ENCODE measurements at regions not wholly inside any gene's neighbourhood (a gene's known extent, or its start where the extent isn't known, plus 50 kb on each side); places are given as distances from the start of the nearest gene placed in this dataset.

DNA sequence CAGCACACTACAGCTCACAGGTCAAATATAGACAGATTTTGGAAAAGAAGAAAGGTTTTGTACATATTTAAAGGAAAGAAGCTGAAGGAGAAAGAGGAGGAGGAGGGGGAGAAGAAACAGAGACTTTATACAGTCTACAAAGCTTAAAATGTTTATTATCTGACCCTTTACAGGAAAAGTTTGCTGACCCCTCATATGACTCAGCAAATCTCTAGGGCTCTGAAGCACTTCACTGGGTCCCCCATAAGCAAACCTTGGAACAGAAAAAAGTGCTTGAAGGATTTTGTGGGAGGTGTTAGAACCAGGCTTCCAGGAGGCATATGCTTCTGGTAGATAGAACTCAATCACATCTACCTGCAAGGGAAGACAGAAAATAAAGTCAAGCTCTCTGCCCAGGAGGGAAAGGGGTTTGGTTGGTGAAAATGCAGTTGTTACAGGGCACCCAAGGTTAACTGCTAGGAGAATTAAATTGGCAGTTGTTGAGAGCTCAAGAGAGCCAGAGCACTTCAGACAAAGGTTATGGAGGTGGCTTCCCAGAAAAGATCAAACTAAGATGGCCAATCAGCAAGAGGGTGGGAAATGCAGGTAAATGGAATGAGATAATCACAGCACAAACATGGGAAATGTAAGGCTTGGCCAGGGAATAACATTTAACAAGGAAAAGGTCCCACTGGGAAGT lies 207.4 kb upstream of the SGK1 start:
- DNase-seq (ENCODE audit: low read depth in 2 of 2): no peak

DNA sequence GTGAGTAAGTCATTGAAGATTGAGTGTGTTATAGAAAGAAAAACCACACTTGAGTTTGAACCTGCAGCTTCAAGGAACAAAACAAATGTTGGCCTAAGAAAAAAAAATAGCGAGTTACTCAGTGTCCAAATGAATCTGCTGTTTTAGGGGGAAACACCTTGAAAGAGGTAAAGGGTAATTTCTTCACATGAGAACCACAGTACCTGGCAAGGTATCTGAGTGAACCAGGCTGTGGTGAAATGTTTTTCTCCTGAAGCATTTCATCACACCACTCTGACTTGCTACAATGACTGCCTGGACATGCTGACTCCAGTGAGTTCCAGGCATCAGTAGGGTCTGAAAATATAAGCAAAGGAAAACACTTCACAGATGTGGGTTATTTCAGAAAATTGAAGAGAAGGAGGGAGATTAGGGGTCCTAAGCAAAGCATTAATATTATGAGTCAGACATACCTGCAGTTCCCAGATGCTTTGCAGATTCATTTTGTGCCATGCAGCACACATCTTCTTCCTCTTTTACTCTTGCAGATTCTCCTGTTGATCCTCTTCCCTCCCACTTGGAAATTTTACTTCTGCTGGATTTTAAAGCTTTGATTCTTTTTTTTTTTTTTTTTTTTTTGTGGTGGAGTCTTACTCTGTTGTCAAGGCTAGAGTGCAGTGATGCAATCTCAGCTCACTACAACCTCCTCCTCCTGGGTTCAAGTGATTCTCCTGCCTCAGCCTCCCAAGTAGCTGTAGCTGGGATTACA lies 206.2 kb upstream of the SGK1 start:
- DNase-seq (ENCODE audit: low read depth in 2 of 2): no peak

DNA sequence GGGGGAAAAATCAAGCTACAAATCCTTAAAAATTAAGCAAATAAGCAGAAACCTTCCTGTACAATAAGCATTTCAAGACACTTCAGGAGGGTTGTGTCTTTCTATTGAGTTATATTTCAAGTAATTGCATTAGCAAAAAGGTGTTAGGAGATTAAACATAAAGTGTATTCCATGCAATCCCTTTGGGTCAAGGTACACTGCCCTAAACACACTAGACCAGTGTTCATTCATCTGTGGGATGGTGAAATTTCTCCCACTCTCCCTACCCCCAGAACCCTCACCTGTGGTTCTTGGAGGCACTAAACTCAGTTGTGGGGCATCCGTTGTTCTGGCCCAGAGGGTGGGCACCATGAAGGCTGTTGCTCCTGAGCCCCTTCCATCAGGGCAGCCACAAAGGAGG lies 205.1 kb upstream of the SGK1 start:
- DNase-seq (ENCODE audit: low read depth in 2 of 2): no peak

DNA sequence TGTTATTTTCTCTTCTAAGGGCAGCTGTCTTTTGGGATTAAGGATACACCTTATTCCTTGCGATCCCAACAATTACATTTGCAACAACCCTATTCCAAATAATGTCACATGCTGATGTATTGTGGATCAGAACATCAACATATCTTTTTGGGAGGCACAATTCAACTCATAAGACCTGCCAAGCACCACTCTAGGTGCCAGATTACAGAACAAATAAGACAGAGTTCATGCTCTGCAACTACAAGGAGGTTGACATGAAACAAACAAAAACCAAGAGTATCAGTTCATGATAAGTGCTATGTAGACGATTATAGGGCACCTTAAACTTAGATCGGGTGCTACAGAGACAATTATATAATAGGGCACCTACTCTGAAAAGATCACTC lies 203.2 kb upstream of the SGK1 start:
- no peak for DNase-seq (ENCODE audit: low read depth in 2 of 2)

DNA sequence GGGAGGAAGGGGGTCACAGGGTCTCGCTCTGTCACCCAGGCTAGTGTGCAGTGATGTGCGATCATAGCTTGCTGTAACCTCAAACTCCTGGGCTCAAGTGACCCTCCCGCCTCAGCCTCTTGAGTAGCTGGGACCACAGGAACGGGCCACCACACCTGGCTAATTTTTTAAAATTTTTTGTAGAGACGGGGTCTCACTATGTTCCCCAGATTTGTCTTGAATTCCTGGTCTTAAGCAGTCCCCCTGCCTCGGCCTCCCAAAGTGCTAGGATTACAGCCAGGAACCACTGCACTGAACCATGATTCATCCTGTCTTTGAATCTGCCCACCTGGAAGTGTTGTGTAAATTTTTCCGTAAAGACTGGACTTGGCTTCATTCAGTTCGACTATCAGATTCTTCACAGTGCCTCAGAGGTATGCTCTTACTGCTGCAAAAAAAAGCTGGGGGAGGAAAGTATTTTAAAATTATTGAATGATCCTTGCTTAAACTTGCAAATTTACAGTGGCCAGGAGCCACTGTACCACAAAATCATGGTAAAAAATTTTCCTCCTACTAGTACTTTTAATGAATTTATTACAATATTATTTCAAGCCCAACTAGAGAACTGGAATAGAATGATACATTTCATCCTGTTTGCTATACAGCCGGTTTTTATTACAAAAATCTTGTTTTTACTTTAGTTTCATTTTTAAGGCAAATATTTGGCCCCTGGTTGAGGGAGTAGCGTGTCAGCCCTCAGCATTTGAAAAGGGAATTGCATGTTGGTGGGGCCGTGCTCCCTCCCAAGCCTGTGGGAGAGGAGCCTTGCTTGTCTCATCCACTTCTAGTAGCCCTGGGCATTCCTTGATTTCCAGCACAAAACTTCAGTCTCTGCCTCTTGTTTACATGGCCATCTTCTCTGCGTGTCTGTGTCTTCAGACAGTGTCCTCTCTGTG lies 202.5 kb upstream of the SGK1 start:
- DNase-seq (ENCODE audit: low read depth in 2 of 2): no peak

DNA sequence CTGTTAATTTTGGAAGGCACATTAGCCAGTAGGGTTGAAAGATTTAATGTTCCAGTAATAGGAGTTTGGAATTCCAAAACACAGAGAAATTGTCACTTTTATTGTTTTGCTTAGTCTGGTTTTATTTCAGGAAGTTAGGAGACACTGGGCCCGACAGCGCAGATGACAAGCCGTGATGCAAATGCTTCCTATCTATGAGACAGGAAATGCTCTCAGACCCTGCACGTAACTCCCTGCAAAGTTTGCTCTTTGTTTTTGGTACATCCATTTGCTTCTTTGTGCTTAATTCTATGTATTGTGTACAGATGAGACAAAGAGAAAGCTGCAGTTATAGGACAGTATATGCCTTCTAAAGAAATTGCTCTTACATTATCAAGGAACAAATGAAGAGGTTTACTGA lies 201.6 kb upstream of the SGK1 start:
- DNase-seq (ENCODE audit: low read depth in 2 of 2): no peak

DNA sequence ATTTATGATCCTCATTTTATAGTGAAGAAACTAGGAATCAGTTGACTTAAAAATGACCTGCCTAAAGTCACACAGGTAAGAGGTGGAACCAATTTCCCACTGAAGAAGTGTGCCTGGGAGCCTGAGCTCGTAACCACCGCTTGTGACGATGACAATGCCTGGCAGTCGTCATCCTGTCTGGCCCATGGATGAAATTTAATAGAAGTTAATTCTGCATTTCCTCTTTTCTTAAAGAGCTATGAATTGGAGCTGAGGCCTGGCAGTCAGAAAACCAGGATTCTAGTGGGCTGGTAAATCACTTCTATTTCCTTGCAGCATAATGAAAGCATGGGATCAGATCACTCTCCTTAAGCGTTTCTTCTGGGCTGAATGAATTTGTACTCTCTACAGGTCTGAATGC lies 200.0 kb upstream of the SGK1 start:
- no peak for DNase-seq (ENCODE audit: low read depth in 2 of 2)

DNA sequence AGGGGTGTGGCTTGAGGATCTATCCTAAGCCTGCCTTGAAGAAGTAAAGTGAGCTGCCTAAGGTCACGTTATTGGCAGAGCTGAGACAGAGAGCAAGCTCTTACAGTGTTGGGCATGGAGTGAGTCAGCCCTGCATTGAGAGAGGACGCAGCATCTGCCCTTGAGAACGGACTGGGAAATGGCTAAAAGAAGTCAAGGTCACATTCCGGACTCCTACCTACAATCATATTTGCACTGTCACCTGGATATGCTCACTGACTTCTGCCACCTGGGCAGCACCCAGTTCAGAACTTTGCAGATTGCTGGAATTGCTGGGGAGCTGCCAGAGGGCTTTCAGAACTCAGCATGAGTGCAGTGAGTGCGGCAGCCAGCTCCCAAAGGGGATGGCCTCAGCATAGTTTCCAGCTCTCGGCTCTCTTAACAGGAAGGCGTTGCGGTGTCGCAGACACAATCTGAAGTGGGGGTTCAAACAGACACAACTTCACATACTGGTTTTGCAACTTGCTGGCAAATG lies 199.3 kb upstream of the SGK1 start:
- DNase-seq (ENCODE audit: low read depth in 2 of 2): no peak

DNA sequence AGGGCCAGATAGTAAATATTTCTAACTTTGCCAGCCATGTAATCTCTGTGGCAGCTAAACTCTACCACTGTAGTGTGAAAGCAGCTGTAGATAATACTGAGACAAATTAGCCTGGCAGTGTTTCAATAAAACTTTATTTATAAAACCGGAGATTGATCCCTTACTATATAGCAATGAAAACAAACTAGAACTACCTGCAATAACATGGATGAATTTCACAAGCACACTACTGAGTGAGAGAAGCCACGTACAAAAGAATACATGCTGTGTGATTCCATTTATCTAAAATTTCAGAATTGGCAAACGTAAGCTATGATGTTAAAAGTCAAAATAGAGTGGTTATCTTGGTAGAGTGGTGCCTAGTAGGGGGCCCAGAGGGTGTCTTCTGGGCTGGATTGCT lies 198.7 kb upstream of the SGK1 start:
- no peak for DNase-seq (ENCODE audit: low read depth in 2 of 2)

DNA sequence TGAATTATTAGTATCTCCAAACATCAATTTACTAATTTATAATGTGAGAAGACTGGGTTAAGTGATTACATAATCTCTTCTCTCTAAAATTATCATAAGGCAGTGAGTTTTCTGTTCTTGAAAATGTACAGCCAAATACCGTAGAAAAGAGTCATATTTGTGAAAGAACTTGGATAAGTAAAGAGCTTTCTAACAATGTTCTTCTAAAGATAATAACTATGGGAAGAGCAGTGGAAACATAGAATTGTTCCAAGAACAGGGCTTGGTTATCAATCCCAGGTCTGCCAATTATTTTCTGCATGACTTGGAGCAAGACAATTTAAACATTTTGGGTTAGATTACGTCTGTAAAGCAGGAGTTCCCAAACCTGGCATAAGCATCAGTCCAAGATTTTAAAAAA lies 198.1 kb upstream of the SGK1 start:
- DNase-seq (ENCODE audit: low read depth in 2 of 2): no peak

DNA sequence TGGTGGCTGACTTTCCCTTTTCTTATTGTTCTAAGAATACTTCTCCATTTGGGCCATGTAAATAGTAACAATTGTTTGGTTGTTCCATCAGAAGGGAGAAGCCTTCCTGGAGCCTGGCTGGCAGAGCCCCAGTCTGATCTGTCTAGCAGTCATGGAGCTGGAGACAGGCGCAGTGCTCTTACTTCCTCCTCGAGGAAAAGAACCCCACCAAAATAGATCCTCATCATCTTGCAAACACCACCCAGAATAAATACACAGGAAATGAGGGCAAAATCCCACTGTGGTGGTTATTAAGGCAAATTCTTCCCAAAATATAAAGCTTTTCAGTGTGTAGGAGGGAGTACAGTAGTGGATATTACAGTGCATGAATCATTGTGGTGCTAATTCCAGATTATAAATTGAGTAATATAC lies 195.1 kb upstream of the SGK1 start:
- DNase-seq (ENCODE audit: low read depth in 2 of 2): no peak

DNA sequence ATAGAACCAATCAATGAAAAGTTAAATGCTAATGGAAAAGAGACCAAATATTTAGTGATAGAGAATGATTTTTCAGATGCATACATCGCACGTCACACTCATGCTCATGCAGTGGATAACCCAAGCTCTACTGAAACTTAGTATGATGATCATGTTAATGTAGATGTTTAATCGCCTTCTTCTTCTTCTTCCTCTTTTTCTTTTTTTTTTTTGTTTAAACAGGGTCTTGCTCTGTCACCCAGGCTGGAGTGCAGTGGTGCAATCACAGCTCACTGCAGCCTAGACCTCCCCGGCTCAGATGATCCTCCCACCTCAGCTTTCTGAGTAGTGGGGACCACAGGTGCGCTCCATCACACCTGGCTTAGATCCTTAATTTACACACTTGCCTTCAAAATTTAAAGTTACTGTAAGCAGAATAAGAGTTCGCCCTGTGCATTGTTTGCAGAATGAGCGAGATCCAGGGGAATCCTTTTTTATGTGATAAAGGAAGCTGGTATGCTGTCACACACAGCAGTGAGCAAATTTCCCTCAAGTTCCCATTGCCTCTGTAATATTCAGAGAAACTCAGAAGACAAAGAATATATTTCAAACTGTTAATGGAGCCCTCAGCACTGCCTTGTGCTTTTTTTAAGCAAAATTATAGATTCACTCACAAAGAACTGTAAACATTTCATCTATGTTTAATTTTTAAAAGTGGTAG lies 194.2 kb upstream of the SGK1 start:
- no peak for DNase-seq (ENCODE audit: low read depth in 2 of 2)

DNA sequence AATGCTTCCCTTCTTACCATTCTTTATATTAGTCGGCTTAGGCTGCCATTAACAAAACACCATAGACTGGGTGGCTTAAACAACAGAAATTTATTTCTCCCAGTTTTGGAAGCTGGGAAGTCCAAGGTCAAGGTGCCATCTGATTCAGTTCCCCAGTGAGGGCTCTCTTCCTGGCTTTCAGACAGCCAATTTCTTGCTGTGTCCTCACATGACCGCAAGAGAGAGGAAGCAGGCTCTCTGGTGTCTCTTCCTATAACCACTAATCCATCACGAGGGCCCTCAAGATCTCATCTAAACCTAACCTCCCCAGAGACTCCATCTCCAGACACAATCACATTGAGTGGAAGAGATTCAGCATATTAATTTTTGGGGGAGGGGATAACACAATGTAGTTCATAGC lies 193.0 kb upstream of the SGK1 start:
- DNase-seq (ENCODE audit: low read depth in 2 of 2): no peak

DNA sequence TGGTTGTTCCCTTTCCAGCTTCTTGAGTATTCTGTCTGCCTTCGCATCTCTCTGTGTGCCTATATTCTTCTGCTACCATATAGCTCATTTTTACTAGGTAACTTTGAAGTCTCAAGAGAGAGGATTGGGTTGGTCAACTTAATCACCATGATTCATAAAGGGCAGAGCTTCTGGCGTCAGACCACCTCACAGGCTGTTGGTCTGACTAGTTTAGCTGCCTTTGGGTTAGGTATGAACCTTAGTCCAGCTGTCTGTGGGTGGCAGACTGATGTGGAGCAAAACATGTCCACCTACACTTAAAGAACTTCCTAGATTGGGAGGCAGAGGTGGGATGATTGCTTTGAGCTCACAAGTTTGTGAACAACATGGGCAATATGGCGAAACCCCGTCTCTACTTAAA lies 192.2 kb upstream of the SGK1 start:
- no peak for DNase-seq (ENCODE audit: low read depth in 2 of 2)

DNA sequence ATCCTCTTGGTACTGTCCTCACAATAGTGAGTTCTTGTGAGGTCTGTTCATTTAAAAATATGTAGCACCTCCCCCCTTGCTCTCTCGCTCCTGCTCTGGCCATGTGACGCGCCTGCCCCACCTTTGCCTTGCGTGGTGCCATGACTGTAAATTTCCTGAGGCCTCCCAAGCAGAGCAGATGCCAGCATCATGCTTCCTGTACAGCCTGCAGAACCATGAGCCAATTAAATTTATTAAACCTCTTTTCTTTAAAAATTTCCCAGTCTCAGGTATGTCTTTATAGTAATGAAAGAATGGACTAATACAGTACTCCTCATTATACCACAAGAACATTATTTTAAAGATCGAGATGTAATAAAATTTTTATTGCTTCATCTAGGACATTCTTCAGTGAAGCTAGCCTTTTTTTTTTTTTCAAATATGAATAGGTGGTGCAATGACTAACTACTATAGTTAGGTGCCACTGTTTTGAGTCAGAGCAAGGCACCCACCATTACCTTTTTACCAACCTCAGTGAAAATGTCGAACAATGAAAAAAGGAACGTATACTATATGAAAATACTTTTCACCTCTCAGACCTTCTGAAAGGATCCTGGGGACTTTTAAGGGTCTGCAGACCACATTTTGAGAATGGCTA lies 191.1 kb upstream of the SGK1 start:
- DNase-seq (ENCODE audit: low read depth in 2 of 2): no peak

DNA sequence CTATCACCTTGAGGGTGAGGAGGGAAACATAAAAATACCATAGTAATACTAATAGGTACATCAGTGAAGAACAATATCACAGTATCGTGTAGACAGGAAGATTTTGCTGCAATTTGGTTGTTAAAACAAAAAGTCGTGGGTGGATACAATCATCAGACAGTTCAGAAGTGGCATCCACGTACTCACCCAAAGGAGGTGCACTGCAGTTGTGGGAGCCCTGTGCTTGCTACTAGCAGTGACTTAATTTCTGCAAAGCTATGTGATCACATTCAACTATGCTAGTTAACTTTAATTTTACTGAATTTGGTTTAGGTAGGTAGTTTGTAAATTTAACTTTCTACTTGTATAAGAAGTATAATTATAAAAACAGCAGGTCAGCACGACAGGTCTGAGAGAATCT lies 188.2 kb upstream of the SGK1 start:
- DNase-seq (ENCODE audit: low read depth in 2 of 2): no peak

DNA sequence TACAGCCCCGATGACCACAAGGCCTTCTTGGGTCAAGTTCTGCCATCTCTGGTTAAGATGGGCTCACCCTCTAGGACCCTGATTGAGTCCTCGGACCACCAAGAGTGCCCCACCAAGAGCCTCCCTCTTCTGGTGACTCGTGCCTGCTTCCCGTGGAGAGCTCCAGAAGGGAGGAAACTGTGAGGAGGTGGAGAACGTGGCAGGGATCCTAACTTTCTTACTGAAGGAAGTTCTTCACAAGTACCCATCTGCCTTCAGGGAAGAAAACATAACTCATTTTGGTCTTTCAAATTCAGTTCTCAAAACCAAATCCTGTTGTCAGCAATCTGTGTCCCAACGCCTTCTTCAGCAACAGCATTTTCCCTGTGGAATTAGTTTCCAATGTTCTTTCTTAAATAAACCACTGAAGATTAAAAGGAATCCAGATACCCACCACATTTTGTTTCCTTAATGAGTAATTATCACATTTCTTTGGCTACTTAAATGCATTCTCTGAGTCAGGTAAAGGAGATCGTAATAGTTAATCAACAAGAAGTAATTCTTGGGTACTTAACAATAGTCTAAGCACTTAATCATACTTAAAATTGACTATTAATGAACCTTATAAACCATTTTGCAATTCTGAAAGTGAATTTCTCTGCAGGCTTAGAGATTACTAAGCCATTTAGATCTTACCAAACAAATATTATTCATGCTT lies 185.8 kb upstream of the SGK1 start:
- no peak for DNase-seq (ENCODE audit: low read depth in 2 of 2)

DNA sequence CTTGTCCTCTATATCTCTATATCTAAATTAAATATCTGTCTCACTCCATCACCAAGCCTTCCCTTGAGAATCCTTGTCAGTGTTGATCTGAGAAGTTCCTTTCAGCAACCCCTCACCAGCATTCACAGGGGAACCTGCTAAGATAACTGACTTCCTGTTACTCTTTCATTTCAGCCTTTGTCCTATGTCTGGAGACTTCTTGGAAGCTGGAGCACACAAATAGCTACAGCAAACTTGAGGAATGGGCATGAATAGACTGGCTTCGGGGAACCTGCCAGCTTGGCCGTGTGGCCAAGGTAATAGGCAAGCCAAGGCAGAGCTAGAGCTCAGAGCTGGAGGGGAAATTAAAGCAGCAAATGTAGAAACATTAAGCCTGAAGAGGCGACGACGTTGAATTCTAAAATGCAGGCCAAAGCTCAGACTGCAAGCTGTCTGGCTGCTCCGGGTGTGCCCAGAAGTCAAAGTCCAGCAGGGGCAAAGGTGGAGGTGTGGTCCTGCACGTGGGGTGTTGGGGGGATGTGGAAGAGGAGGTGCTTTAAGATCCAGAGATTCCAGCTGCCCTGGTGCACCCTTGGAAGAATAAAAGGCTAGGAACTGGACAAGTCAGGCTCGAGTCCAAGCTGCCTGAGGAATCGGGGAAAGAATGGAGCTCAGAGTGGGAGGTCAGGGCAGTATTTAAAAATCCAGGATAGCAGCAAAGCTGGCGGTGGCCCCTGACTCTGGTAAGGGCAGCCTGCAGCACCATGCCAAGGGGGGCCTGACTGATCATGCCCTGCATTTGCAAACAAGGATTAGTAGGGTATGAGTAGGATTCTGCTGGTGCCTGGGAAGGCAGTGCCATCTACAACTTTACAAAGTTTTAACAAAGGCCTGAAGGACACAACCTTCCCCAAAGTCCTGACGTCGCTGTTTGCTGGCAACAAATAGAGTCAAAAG lies 185.0 kb upstream of the SGK1 start:
- no peak for DNase-seq (ENCODE audit: low read depth in 2 of 2)

DNA sequence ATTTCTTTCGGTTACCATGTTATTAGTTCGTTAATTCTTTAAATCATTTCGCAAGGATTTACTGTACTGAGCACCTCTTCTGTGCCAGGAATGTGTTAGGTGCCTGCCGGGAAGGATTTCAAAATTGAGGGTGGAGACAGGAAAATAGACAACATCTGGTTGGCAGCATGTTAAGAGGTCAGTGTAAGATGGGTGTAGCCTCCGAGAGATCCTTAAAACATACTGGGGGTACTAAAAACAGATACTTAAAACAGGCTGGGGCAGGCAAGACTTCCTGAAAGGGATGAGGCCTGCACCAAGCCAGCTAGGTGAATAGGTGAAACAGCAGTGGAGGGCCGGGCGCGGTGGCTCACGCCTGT lies 178.0 kb upstream of the SGK1 start:
- DNase-seq (ENCODE audit: low read depth in 2 of 2): no peak

All from stimulated activated CD8-positive, alpha-beta memory T cell treated with anti-CD3 and anti-CD28 coated beads, Interleukin-15, amount 100 ng/mL, for 48 hours (primary cell).